ENCODE measurements at regions not wholly inside any gene's neighbourhood (a gene's known extent, or its start where the extent isn't known, plus 50 kb on each side); places are given as distances from the start of the nearest gene placed in this dataset.

- no peaks in the 10 kb centered on the region for H3K4me1 ChIP-seq (ENCODE audit: insufficient read depth, low read length)
- no peak overlapping the region for H3K27ac ChIP-seq (ENCODE audit: low read depth, low read length)
- no peak overlapping the region for H2AFZ ChIP-seq (ENCODE audit: low read length)
- no peak for TF ChIP-seq CTCF (IDR thresholded peaks at IDR 0.05; ENCODE audit: extremely low read depth, low read depth, low read length)
- no peaks in the 10 kb centered on the region for H3K36me3 ChIP-seq (ENCODE audit: insufficient read depth, low read length)
- H3K79me2 ChIP-seq (ENCODE audit: insufficient read depth, low read length), result no peaks in the 10 kb centered on the region
- no peak for DNase-seq (ENCODE audit: insufficient read length, low spot score, missing footprints)
- no peak overlapping the region for H3K4me3 ChIP-seq (ENCODE audit: insufficient read depth, low read length)
- no peaks in the 10 kb centered on the region for H4K20me1 ChIP-seq (ENCODE audit: insufficient read depth, low read length)
- H3K4me2 ChIP-seq (ENCODE audit: insufficient read depth, low read length), result no peak overlapping the region
- H3K27me3 ChIP-seq (ENCODE audit: insufficient read depth, low read length), result no peaks in the 10 kb centered on the region
- H3K9me3 ChIP-seq (ENCODE audit: low read depth, low read length), result no peaks in the 10 kb centered on the region
These were observed 507.9 kb downstream of the PLA2G4A start for GRCh38 chr1:187336441-187337168.

- no peaks in the 10 kb centered on the region for H3K9me3 ChIP-seq (ENCODE audit: low read depth, low read length)
- H3K4me1 ChIP-seq (ENCODE audit: insufficient read depth, low read length), result no peaks in the 10 kb centered on the region
- no peaks in the 10 kb centered on the region for H4K20me1 ChIP-seq (ENCODE audit: insufficient read depth, low read length)
- no peak for DNase-seq (ENCODE audit: insufficient read length, low spot score, missing footprints)
- no peak overlapping the region for H3K4me3 ChIP-seq (ENCODE audit: insufficient read depth, low read length)
- H3K36me3 ChIP-seq (ENCODE audit: insufficient read depth, low read length), result no peaks in the 10 kb centered on the region
- H3K4me2 ChIP-seq (ENCODE audit: insufficient read depth, low read length), result no peak overlapping the region
- TF ChIP-seq CTCF (IDR thresholded peaks at IDR 0.05; ENCODE audit: extremely low read depth, low read depth, low read length), result no peak
- no peak overlapping the region for H3K27ac ChIP-seq (ENCODE audit: low read depth, low read length)
- H3K79me2 ChIP-seq (ENCODE audit: insufficient read depth, low read length), result no peaks in the 10 kb centered on the region
- no peak overlapping the region for H2AFZ ChIP-seq (ENCODE audit: low read length)
- no peaks in the 10 kb centered on the region for H3K27me3 ChIP-seq (ENCODE audit: insufficient read depth, low read length)
These were observed 510.1 kb downstream of the PLA2G4A start for GRCh38 chr1:187338762-187339412.

- no peaks in the 10 kb centered on the region for H3K9me3 ChIP-seq (ENCODE audit: low read depth, low read length)
- DNase-seq (ENCODE audit: insufficient read length, low spot score, missing footprints), result no peak
These were observed 513.7 kb downstream of the PLA2G4A start for GRCh38 chr1:187342495-187342894.

More at GRCh38 chr1:187342495-187342894, 513.7 kb downstream of the PLA2G4A start:
- no peaks in the 10 kb centered on the region for H3K27me3 ChIP-seq (ENCODE audit: insufficient read depth, low read length)
- H2AFZ ChIP-seq (ENCODE audit: low read length), result no peak overlapping the region
- H3K27ac ChIP-seq (ENCODE audit: low read depth, low read length), result no peak overlapping the region
- no peak for TF ChIP-seq CTCF (IDR thresholded peaks at IDR 0.05; ENCODE audit: extremely low read depth, low read depth, low read length)
- H3K36me3 ChIP-seq (ENCODE audit: insufficient read depth, low read length), result no peaks in the 10 kb centered on the region
- H3K79me2 ChIP-seq (ENCODE audit: insufficient read depth, low read length), result no peaks in the 10 kb centered on the region
- H3K4me3 ChIP-seq (ENCODE audit: insufficient read depth, low read length), result no peak overlapping the region
- no peaks in the 10 kb centered on the region for H3K4me1 ChIP-seq (ENCODE audit: insufficient read depth, low read length)
- H3K4me2 ChIP-seq (ENCODE audit: insufficient read depth, low read length), result no peak overlapping the region
- no peaks in the 10 kb centered on the region for H4K20me1 ChIP-seq (ENCODE audit: insufficient read depth, low read length)
